SK-N-SH (cell line): ENCODE measurements at regions not wholly inside any gene's neighbourhood (a gene's known extent, or its start where the extent isn't known, plus 50 kb on each side); places are given as distances from the start of the nearest gene placed in this dataset.
A peak's percentile ranks its signal among the peaks of the same experiment; 100 is the strongest.

Experiments
- CTCF ChIA-PET: fragments of 300-600, 350-600 bp; formaldehyde crosslinking; extraction: SDS; loops from one replicate; lab custom pipeline; 2021; lab: Yijun Ruan, JAX
- POLR2A ChIA-PET: fragments of 350-600 bp; sonication (Branson Sonifier 250); formaldehyde crosslinking; extraction: SDS; loops from one replicate; lab custom pipeline; 2020; ENCODE audit warnings: antibody characterized with exemption, inconsistent platforms; lab: Yijun Ruan, JAX
- DNase-seq: peaks from one replicate; pipeline ENCODE4 v3.0.0; 2012
- H2AFZ ChIP-seq: fragments of 200-600 bp; sonication (generic); 2 replicates; pipeline ENCODE4 v1.8.1; 2016; ENCODE audit warnings: antibody characterized with exemption, mild to moderate bottlenecking, low read depth
- H3F3A ChIP-seq: fragments of 200-600 bp; sonication (generic); replicated peaks from 2 replicates; pipeline ENCODE3; 2016; ENCODE audit warnings: antibody characterized with exemption, mild to moderate bottlenecking; ENCODE audit not compliant: insufficient read depth
- H3K27ac ChIP-seq, 2 experiments: fragments of 200-500 bp in 1 of 2; fragments of 200-600 bp in 1 of 2; sonication (Bioruptor generic) in 1 of 2; sonication (generic), shearing (Covaris generic) in 1 of 2; 2 replicates each; pipeline versions ENCODE4 v1.5.1 to v1.6.1; 2014 to 2016; ENCODE audit warnings: low read depth in 2 of 2, inconsistent platforms in 1 of 2, low read length in 1 of 2, mild to moderate bottlenecking in 1 of 2, mixed read lengths in 1 of 2
- H3K27me3 ChIP-seq: fragments of 200-600 bp; sonication (generic), shearing (Covaris generic); 2 replicates; pipeline ENCODE4 v1.6.1; 2016; ENCODE audit warnings: mixed run types; ENCODE audit not compliant: insufficient read depth
- H3K36me3 ChIP-seq, 2 experiments: fragments of 200-500 bp in 1 of 2; fragments of 200-600 bp in 1 of 2; sonication (Bioruptor generic) in 1 of 2; sonication (generic) in 1 of 2; replicated peaks in 1 of 2; 2 replicates each; pipeline versions ENCODE3 to v1.5.1; 2014 to 2016; ENCODE audit warnings: low read length in 1 of 2, mild to moderate bottlenecking in 1 of 2; ENCODE audit not compliant: insufficient read depth in 2 of 2, control insufficient read depth in 1 of 2
- H3K4me1 ChIP-seq, 2 experiments: fragments of 200-500 bp in 1 of 2; fragments of 200-600 bp in 1 of 2; sonication (Bioruptor generic) in 1 of 2; sonication (generic), shearing (Covaris generic) in 1 of 2; 2 replicates each; pipeline versions ENCODE4 v1.5.1 to v1.6.1; 2014 to 2016; ENCODE audit warnings: low read depth in 1 of 2, low read length in 1 of 2, mixed run types in 1 of 2; ENCODE audit not compliant: insufficient read depth in 2 of 2, control insufficient read depth in 1 of 2
- H3K4me2 ChIP-seq: fragments of 200-600 bp; sonication (generic), shearing (Covaris generic); 2 replicates; pipeline ENCODE4 v1.6.1; 2017; ENCODE audit warnings: mixed run types
- H3K4me3 ChIP-seq, 2 experiments: fragments of 200-500 bp in 1 of 2; fragments of 200-600 bp in 1 of 2; sonication (Bioruptor generic) in 1 of 2; sonication (generic), shearing (Covaris generic) in 1 of 2; 2 replicates each; pipeline versions ENCODE4 v1.5.1 to v1.8.1; 2014 to 2016; ENCODE audit warnings: low read depth in 2 of 2, inconsistent platforms in 1 of 2, low read length in 1 of 2, mild to moderate bottlenecking in 1 of 2, mixed read lengths in 1 of 2, moderate library complexity in 1 of 2
- H3K79me2 ChIP-seq: fragments of 200-600 bp; sonication (generic); 2 replicates; pipeline ENCODE4 v1.8.1; 2017; ENCODE audit warnings: mild to moderate bottlenecking; ENCODE audit not compliant: insufficient read depth
- H3K9ac ChIP-seq: fragments of 200-600 bp; sonication (generic); 2 replicates; pipeline ENCODE4 v1.6.1; 2017; ENCODE audit warnings: mixed run types
- H3K9me2 ChIP-seq: fragments of 200-600 bp; sonication (generic); 2 replicates; pipeline ENCODE4 v1.6.1; 2017; ENCODE audit warnings: mixed run types
- H3K9me3 ChIP-seq: fragments of 200-600 bp; sonication (generic); 2 replicates; pipeline ENCODE4 v1.6.1; 2017; ENCODE audit warnings: mixed run types, mild to moderate bottlenecking, moderate library complexity
- H4K20me1 ChIP-seq: fragments of 200-600 bp; sonication (generic); 2 replicates; pipeline ENCODE4 v1.6.1; 2017; ENCODE audit warnings: mild to moderate bottlenecking, mixed run types; ENCODE audit not compliant: insufficient read depth
- CHD2 ChIP-seq: fragments of 150-350 bp; IDR thresholded peaks from 2 replicates; pipeline ENCODE4 v1.6.1; 2018; ENCODE audit warnings: low read length; ENCODE audit not compliant: partially characterized antibody
- ELF1 ChIP-seq: IDR thresholded peaks from 2 replicates; pipeline ENCODE4 v1.4.0; 2012
- EP300 ChIP-seq, 2 experiments: IDR thresholded peaks; 2 replicates each; pipeline versions ENCODE4 v1.4.0 to v1.6.1; 2012; ENCODE audit warnings: borderline replicate concordance in 1 of 2, low read depth in 1 of 2, low read length in 1 of 2
- FOSL2 ChIP-seq: IDR thresholded peaks from 2 replicates; pipeline ENCODE4 v1.4.0; 2012; ENCODE audit warnings: low read depth, mild to moderate bottlenecking, moderate library complexity, borderline replicate concordance
- FOXJ3 ChIP-seq: sonication (generic); formaldehyde crosslinking; IDR thresholded peaks from 2 replicates; pipeline ENCODE4 v1.5.1; 2020; ENCODE audit warnings: mild to moderate bottlenecking, missing genetic modification reagents
- FOXM1 ChIP-seq: IDR thresholded peaks from 2 replicates; pipeline ENCODE4 v1.4.0; 2012; ENCODE audit warnings: low read depth, mild to moderate bottlenecking
- GABPA ChIP-seq: IDR thresholded peaks from 2 replicates; pipeline ENCODE4 v1.4.0; 2012; ENCODE audit warnings: low read depth, mild to moderate bottlenecking
- GATA2 ChIP-seq: sonication (generic); formaldehyde crosslinking; IDR thresholded peaks from 2 replicates; pipeline ENCODE4 v1.5.0; 2020; ENCODE audit warnings: mild to moderate bottlenecking, missing genetic modification reagents
- JUND ChIP-seq: IDR thresholded peaks from 2 replicates; pipeline ENCODE4 v1.4.0; 2012
- MEF2A ChIP-seq: IDR thresholded peaks from 2 replicates; pipeline ENCODE4 v1.4.0; 2012; ENCODE audit warnings: low read depth, borderline replicate concordance
- MXI1 ChIP-seq: IDR thresholded peaks from 2 replicates; pipeline ENCODE4 v1.6.1; 2012; ENCODE audit warnings: mild to moderate bottlenecking, low read depth, low read length, improper control_type of control experiment
- POLR2AphosphoS5 ChIP-seq: IDR thresholded peaks from 2 replicates; pipeline ENCODE4 v1.6.1; 2012; ENCODE audit warnings: low read depth, low read length
- RAD21 ChIP-seq: IDR thresholded peaks from 2 replicates; pipeline ENCODE4 v1.6.1; 2012; ENCODE audit warnings: mild to moderate bottlenecking, low read length
- RCOR1 ChIP-seq: fragments of 150-350 bp; IDR thresholded peaks from 2 replicates; pipeline ENCODE4 v1.6.1; 2017; ENCODE audit warnings: antibody characterized with exemption, low read length
- RFX5 ChIP-seq: IDR thresholded peaks from 2 replicates; pipeline ENCODE4 v1.6.1; 2012; ENCODE audit warnings: mild to moderate bottlenecking, improper control_type of control experiment, low read length
- RXRA ChIP-seq: IDR thresholded peaks from 2 replicates; pipeline ENCODE4 v1.4.0; 2012; ENCODE audit warnings: low read depth, mild to moderate bottlenecking, borderline replicate concordance
- SIN3A ChIP-seq: IDR thresholded peaks from 2 replicates; pipeline ENCODE4 v1.6.1; 2012; ENCODE audit warnings: low read depth, mild to moderate bottlenecking, low read length, moderate library complexity, borderline replicate concordance
- SMC3 ChIP-seq: IDR thresholded peaks from 2 replicates; pipeline ENCODE4 v1.6.1; 2012; ENCODE audit warnings: low read depth, low read length, improper control_type of control experiment
- TAF1 ChIP-seq: IDR thresholded peaks from 2 replicates; pipeline ENCODE4 v1.6.1; 2012; ENCODE audit warnings: low read depth, mild to moderate bottlenecking, low read length, moderate library complexity, borderline replicate concordance
- TEAD4 ChIP-seq: IDR thresholded peaks from 2 replicates; pipeline ENCODE4 v1.4.0; 2012; ENCODE audit warnings: mild to moderate bottlenecking, borderline replicate concordance; ENCODE audit not compliant: insufficient read depth
- YY1 ChIP-seq: IDR thresholded peaks from 2 replicates; pipeline ENCODE4 v1.4.0; 2012; ENCODE audit warnings: low read depth, mild to moderate bottlenecking
- WGBS: methylation state at CpG from one replicate; pipeline ENCODE4 v1.1.6; 2017; ENCODE audit warnings: low lambda C conversion rate; 5-methylcytosine and 5-hydroxymethylcytosine counted together
- TF ChIP-seq, protein P1 (sequence below): IDR thresholded peaks from 2 replicates; pipeline ENCODE4 v1.4.0; 2012; ENCODE audit warnings: low read depth
- TF ChIP-seq, protein P2 (sequence below): fragments of 150-350 bp; IDR thresholded peaks from 2 replicates; pipeline ENCODE4 v1.6.1; 2016; ENCODE audit warnings: mild to moderate bottlenecking, low read depth, low read length
- TF ChIP-seq, protein P3 (sequence below): fragments of 150-350 bp; IDR thresholded peaks from 2 replicates; pipeline ENCODE4 v1.6.1; 2017; ENCODE audit warnings: antibody characterized with exemption, low read length, low read depth, borderline replicate concordance

DNA sequence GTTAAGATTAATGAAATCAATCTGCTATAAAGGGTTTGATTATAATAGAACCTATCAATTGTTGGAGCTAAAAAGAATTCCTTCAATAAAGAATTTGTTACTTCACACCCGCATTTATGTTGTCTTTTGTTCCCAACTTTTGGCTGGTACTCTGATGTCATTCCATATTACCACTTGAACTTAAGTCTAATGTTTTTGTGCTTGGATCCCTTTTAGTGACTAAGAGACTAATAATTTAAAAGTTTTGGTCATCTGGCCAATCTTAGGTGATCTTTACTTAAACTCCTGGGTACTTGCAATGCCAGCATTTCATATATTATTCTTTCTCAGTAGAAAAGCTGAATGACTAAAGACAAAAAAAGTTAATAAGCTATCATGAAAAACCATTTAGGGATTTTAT lies 113.0 kb downstream of the TMEM30B start:
- Histone ChIP-seq H3K9ac (no peak overlapping the region), H3K27me3 (no peaks in the 10 kb centered on the region), H3K36me3 (no peaks in the 10 kb centered on the region), H3K4me1 (no peaks in the 10 kb centered on the region; a peak in 1 of 4 replicates), H3K9me3 (peaks cover 13% of the 10 kb centered on the region; the same call in 1 of the 2 replicates), H3K4me2 (no peak overlapping the region), H3K27ac (no peak overlapping the region; a peak in 1 of 4 replicates), H4K20me1 (no peaks in the 10 kb centered on the region), H3F3A (peaks cover 10% of the 10 kb centered on the region), H3K4me3 (no peak overlapping the region), H3K79me2 (no peaks in the 10 kb centered on the region), H3K9me2 (no peaks in the 10 kb centered on the region), H2AFZ (no peak overlapping the region)
- ChIA-PET CTCF (interaction anchor here (0.8 kb wide), 1 partner anchor 11 kb away, joined by 4 read pairs; no protein-coding TSS in a partner anchor), POLR2A (no interaction called here)
- no peak for DNase-seq
- 97% methylated on average over 1 of the region's 1 CpG for WGBS
- no peak for TF ChIP-seq TEAD4
- no peak for TF ChIP-seq FOXJ3 (CRISPR knock-in tag)
- TF ChIP-seq SIN3A, result no peak
- no peak for TF ChIP-seq MXI1
- TF ChIP-seq ELF1, result no peak
- TF ChIP-seq FOSL2, result no peak
- TF ChIP-seq TAF1, result no peak
- TF ChIP-seq, protein P1, sequence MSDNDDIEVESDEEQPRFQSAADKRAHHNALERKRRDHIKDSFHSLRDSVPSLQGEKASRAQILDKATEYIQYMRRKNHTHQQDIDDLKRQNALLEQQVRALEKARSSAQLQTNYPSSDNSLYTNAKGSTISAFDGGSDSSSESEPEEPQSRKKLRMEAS, result no peak
- TF ChIP-seq CHD2, result no peak
- no peak for TF ChIP-seq EP300 (IDR thresholded peaks at IDR 0.05; ENCODE audit: borderline replicate concordance in 1 of 2, low read depth in 1 of 2, low read length in 1 of 2)
- TF ChIP-seq JUND, result no peak
- TF ChIP-seq MEF2A, result no peak
- no peak for TF ChIP-seq RAD21

DNA sequence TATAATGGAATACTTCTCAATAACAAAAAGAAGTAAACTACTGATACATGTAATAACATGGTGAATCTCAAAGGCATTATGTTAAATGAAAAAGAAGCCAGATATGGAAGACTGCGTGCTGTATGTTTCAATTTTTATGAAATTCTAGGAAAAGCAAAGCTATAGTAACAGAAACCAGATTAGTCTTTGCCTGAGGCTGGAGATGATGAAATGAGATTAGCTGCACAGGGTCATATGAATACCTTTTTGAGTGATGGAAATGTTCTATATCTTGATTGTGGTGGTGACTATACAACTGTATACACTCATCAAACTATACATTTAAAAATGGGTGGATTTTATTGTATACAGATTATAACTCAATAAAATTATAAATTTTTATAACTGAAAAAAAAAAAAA lies 113.5 kb downstream of the TMEM30B start:
- H3K4me2 ChIP-seq, result no peak overlapping the region
- peaks cover 13% of the 10 kb centered on the region; the same call in 1 of the 2 replicates for H3K9me3 ChIP-seq
- no peaks in the 10 kb centered on the region for H3K9me2 ChIP-seq
- no peaks in the 10 kb centered on the region for H4K20me1 ChIP-seq
- H3K27me3 ChIP-seq, result no peaks in the 10 kb centered on the region
- H3K4me1 ChIP-seq, result no peaks in the 10 kb centered on the region; a peak in 1 of 4 replicates
- POLR2A ChIA-PET, result no interaction called here
- H3K36me3 ChIP-seq, result no peaks in the 10 kb centered on the region
- H3K79me2 ChIP-seq, result no peaks in the 10 kb centered on the region
- no peak for DNase-seq
- peaks cover 10% of the 10 kb centered on the region for H3F3A ChIP-seq
- H3K27ac ChIP-seq, result no peak overlapping the region; a peak in 2 of 4 replicates
- H2AFZ ChIP-seq, result no peak overlapping the region
- WGBS, result 72% methylated on average over 1 of the region's 1 CpG
- no peak overlapping the region for H3K9ac ChIP-seq
- TF ChIP-seq, protein P2, sequence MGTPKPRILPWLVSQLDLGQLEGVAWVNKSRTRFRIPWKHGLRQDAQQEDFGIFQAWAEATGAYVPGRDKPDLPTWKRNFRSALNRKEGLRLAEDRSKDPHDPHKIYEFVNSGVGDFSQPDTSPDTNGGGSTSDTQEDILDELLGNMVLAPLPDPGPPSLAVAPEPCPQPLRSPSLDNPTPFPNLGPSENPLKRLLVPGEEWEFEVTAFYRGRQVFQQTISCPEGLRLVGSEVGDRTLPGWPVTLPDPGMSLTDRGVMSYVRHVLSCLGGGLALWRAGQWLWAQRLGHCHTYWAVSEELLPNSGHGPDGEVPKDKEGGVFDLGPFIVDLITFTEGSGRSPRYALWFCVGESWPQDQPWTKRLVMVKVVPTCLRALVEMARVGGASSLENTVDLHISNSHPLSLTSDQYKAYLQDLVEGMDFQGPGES, result no peak
- no peak for TF ChIP-seq SMC3
- TF ChIP-seq POLR2AphosphoS5, result no peak
- no peak for TF ChIP-seq GABPA
- TF ChIP-seq RCOR1, result peak; percentile 19; the same call in 1 of the 2 replicates
- TF ChIP-seq, protein P1, result no peak
- no peak for TF ChIP-seq RXRA
- TF ChIP-seq, protein P3, sequence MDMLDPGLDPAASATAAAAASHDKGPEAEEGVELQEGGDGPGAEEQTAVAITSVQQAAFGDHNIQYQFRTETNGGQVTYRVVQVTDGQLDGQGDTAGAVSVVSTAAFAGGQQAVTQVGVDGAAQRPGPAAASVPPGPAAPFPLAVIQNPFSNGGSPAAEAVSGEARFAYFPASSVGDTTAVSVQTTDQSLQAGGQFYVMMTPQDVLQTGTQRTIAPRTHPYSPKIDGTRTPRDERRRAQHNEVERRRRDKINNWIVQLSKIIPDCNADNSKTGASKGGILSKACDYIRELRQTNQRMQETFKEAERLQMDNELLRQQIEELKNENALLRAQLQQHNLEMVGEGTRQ, result no peak
- no peak for TF ChIP-seq TAF1
- no peak for TF ChIP-seq MEF2A
- 0 out of 4 replicates have a peak, but pooled peaks of 1 of the 2 experiments have one; percentile 22 for TF ChIP-seq EP300 (IDR thresholded peaks at IDR 0.05; ENCODE audit: borderline replicate concordance in 1 of 2, low read depth in 1 of 2, low read length in 1 of 2)
- TF ChIP-seq TEAD4, result no peak
- TF ChIP-seq ELF1, result no peak
- no peak for TF ChIP-seq FOXJ3 (CRISPR knock-in tag)
- TF ChIP-seq RFX5, result no peak
- no peak for TF ChIP-seq RAD21
- TF ChIP-seq YY1, result no peak
- TF ChIP-seq FOXM1, result no peak
- peak; percentile 37; the same call in 1 of the 2 replicates for TF ChIP-seq GATA2
- no peak overlapping the region for H3K4me3 ChIP-seq
- CTCF ChIA-PET, result no interaction called here
